ENCODE measurements at regions not wholly inside any gene's neighbourhood (a gene's known extent, or its start where the extent isn't known, plus 50 kb on each side); places are given as distances from the start of the nearest gene placed in this dataset.

DNA sequence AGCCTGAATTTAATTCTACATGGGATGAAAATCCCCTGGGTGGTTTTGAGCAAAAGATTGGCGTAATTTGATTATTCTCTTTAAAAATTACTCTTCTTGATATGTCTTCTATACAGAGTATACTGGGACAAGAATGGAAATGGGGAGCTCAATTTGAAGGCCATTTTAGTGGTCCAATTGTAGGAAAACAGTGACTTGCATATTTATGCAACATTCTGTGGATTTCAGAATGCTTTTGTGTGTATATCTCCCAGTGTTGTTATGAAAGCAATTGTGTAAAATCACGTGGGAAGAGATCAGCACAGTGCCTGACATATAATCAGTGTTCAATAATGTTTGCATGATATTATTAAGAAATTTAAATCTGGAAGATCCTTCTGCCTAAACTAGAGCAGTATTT lies 575.9 kb upstream of the PBX1 start:
- TF ChIP-seq, protein P1, sequence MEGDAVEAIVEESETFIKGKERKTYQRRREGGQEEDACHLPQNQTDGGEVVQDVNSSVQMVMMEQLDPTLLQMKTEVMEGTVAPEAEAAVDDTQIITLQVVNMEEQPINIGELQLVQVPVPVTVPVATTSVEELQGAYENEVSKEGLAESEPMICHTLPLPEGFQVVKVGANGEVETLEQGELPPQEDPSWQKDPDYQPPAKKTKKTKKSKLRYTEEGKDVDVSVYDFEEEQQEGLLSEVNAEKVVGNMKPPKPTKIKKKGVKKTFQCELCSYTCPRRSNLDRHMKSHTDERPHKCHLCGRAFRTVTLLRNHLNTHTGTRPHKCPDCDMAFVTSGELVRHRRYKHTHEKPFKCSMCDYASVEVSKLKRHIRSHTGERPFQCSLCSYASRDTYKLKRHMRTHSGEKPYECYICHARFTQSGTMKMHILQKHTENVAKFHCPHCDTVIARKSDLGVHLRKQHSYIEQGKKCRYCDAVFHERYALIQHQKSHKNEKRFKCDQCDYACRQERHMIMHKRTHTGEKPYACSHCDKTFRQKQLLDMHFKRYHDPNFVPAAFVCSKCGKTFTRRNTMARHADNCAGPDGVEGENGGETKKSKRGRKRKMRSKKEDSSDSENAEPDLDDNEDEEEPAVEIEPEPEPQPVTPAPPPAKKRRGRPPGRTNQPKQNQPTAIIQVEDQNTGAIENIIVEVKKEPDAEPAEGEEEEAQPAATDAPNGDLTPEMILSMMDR (IDR thresholded peaks at IDR 0.05): no peak
- TF ChIP-seq POLR2A (IDR thresholded peaks at IDR 0.05) (no peak), POLR2AphosphoS5 (IDR thresholded peaks at IDR 0.05) (no peak)

Measured in prostate gland (tissue), 2 donors.